Ovary (tissue), 7 donors: ENCODE measurements at regions not wholly inside any gene's neighbourhood (a gene's known extent, or its start where the extent isn't known, plus 50 kb on each side); places are given as distances from the start of the nearest gene placed in this dataset.

ENCODE experiments used
- DNase-seq, 5 donors: peaks; one replicate each; pipeline ENCODE4 v3.0.0-alpha.2; 2019 to 2020
- H3K27ac ChIP-seq, 2 donors: fragments of 200-600 bp; one replicate each; pipeline versions ENCODE4 v1.5.1 to v1.8.0; 2019 to 2022
- H3K27me3 ChIP-seq: fragments of 200-600 bp; one replicate; pipeline ENCODE4 v1.8.0; 2022
- H3K36me3 ChIP-seq: fragments of 200-600 bp; sonication (generic); one replicate; pipeline ENCODE4 v1.5.1; 2019
- H3K4me1 ChIP-seq: one replicate; pipeline ENCODE4 v1.8.1; 2013; ENCODE audit warnings: mild to moderate bottlenecking, moderate library complexity; ENCODE audit not compliant: insufficient read depth
- H3K4me3 ChIP-seq: fragments of 200-600 bp; sonication (generic); one replicate; pipeline ENCODE4 v1.5.1; 2017
- H3K9me3 ChIP-seq, 2 donors: fragments of 200-600 bp in 1 of 2; sonication (generic) in 1 of 2; one replicate each; pipeline versions ENCODE4 v1.5.1 to v1.8.1; 2013 to 2019; ENCODE audit warnings: mild to moderate bottlenecking in 1 of 2, moderate library complexity in 1 of 2
- CTCF ChIP-seq, 3 donors: fragments of 450-650 bp in 2 of 3; fragments of 200-600 bp in 1 of 3; IDR thresholded peaks; one replicate each; pipeline versions ENCODE4 v1.5.1 to v1.8.0; 2016 to 2022; ENCODE audit warnings: antibody characterized with exemption in 3 of 3, mild to moderate bottlenecking in 1 of 3
- EP300 ChIP-seq: sonication (generic); formaldehyde crosslinking; IDR thresholded peaks from one replicate; pipeline ENCODE4 v1.6.1; 2017; ENCODE audit warnings: antibody characterized with exemption
- POLR2A ChIP-seq: fragments of 450-650 bp; IDR thresholded peaks from one replicate; pipeline ENCODE4 v1.6.1; 2017; ENCODE audit warnings: antibody characterized with exemption, mild to moderate bottlenecking, moderate library complexity
- WGBS, 3 donors: extraction: QIAGEN DNeasy Blood & Tissue Kit in 1 of 3; methylation state at CpG; one replicate each; pipeline versions ENCODE4 v1.1.5 to v1.1.7; 2013 to 2017; 5-methylcytosine and 5-hydroxymethylcytosine counted together
- intact Hi-C, 4 donors: fragments of 100-400 bp; cut with DNase I; formaldehyde crosslinking; loops; one replicate each; pipeline versions ENCODE4 v1.11.0 to v1.15.1; 2022 to 2023
- donor health status: DM: no; HTN: no; CAD: no; lungs with moderate emphysema.
- donor health status: DM: no; HTN: no; CAD: no.
- donor health status: Bipolar disorder and iron deficiency.
- donor health status: DM: no; HTN: no; CAD: no.
- donor health status: DM: yes; HTN: yes; CAD: no.

- DNase-seq = no peak
- no peak for TF ChIP-seq POLR2A
- no peak for TF ChIP-seq EP300
- TF ChIP-seq CTCF (IDR thresholded peaks at IDR 0.05) = no peak
- WGBS, 3 donors = 81 to 90% (median 90%) methylated on average over 8 of the region's 8 CpGs
- intact Hi-C loops = no loop called here
- Histone ChIP-seq H3K27me3 (no peaks in the 10 kb centered on the region), H3K4me1 (no peaks in the 10 kb centered on the region), H3K9me3 (no peaks in the 10 kb centered on the region), H3K4me3 (no peak overlapping the region), H3K36me3 (no peaks in the 10 kb centered on the region), H3K27ac (no peak overlapping the region)
These were observed 267.8 kb downstream of the MED10 start for GRCh38 chr5:6110441-6111005.

- intact Hi-C loops = no loop called here
- 85 to 91% (median 90%) methylated on average over 11 of the region's 11 CpGs for WGBS, 3 donors
- Histone ChIP-seq H3K4me3 (no peak overlapping the region), H3K36me3 (no peaks in the 10 kb centered on the region), H3K27me3 (no peaks in the 10 kb centered on the region), H3K9me3 (no peaks in the 10 kb centered on the region), H3K4me1 (no peaks in the 10 kb centered on the region), H3K27ac (no peak overlapping the region)
- TF ChIP-seq EP300 (no peak), CTCF (IDR thresholded peaks at IDR 0.05) (no peak)
- DNase-seq = no peak
These were observed 269.1 kb downstream of the MED10 start for GRCh38 chr5:6108981-6109825.

GRCh38 chr5:6108540-6108848, 269.9 kb downstream of the MED10 start:
- H3K4me3 ChIP-seq = no peak overlapping the region
- no peaks in the 10 kb centered on the region for H3K27me3 ChIP-seq
- no peak for TF ChIP-seq CTCF (IDR thresholded peaks at IDR 0.05)
- no peak for TF ChIP-seq POLR2A
- no peak for TF ChIP-seq EP300
- H3K27ac ChIP-seq = no peak overlapping the region
- H3K4me1 ChIP-seq = no peaks in the 10 kb centered on the region
- intact Hi-C loops = no loop called here
- WGBS, 3 donors = 62 to 81% (median 71%) methylated on average over 5 of the region's 5 CpGs
- no peaks in the 10 kb centered on the region for H3K9me3 ChIP-seq
- DNase-seq = no peak
- no peaks in the 10 kb centered on the region for H3K36me3 ChIP-seq

GRCh38 chr5:6107675-6108539, 270.4 kb downstream of the MED10 start:
- no peak for DNase-seq

More at GRCh38 chr5:6107675-6108539, 270.4 kb downstream of the MED10 start:
- H3K27me3 ChIP-seq = no peaks in the 10 kb centered on the region
- intact Hi-C loops = no loop called here
- H3K9me3 ChIP-seq = no peaks in the 10 kb centered on the region
- TF ChIP-seq CTCF (IDR thresholded peaks at IDR 0.05) (no peak), EP300 (no peak), POLR2A (no peak)
- no peak overlapping the region for H3K4me3 ChIP-seq
- H3K27ac ChIP-seq = no peak overlapping the region
- WGBS, 3 donors = 63 to 75% (median 73%) methylated on average over 13 of the region's 13 CpGs
- H3K4me1 ChIP-seq = no peaks in the 10 kb centered on the region
- H3K36me3 ChIP-seq = no peaks in the 10 kb centered on the region
